ENCODE measurements at regions not wholly inside any gene's neighbourhood (a gene's known extent, or its start where the extent isn't known, plus 50 kb on each side); places are given as distances from the start of the nearest gene placed in this dataset.

DNA sequence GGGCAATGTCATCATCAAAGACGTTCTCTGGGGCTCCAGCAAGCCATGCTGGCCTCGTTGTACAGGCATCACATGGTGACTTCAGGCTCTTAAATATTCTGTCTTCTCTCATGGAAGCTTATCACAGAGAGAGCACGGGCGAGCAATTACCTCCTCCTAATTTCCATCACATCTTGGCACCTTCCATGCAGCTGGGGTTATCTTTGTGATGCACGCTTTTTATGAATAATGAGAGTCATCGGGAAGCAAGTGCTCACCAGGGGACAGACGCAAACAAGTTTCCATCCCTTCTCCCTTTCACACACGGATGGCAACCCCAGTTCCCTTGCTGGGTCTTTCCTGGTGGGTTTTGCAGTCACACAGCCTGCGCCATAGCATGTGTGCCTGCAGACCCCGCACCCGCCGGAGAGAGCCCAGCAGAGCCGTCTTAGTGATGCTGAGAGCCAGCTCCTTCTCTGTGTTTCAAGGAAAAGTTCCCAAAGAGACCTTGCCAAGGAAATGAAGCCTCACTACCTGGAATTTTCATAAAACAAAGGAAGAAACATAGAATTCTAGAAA lies 116.3 kb upstream of the AFDN start:
- Histone ChIP-seq H3K79me1 (ENCODE audit: low read depth in 1 of 2, low read length in 2 of 2) (no peaks in the 10 kb centered on the region), H2BK20ac (ENCODE audit: low read depth, low read length) (no peak overlapping the region), H3K27ac (ENCODE audit: insufficient read depth, low read length) (no peak overlapping the region), H4K91ac (ENCODE audit: insufficient read depth, low read depth, low read length) (no peak overlapping the region), H2BK15ac (ENCODE audit: low read depth, low read length) (no peak overlapping the region), H3K23ac (ENCODE audit: low read depth, low read length) (no peak overlapping the region), H3K4me3 (ENCODE audit: insufficient read depth, low read depth, low read length) (no peak overlapping the region), H3K18ac (ENCODE audit: low read depth, low read length) (no peak overlapping the region), H4K5ac (ENCODE audit: low read depth, low read length) (no peak overlapping the region), H3K9ac (ENCODE audit: low read depth, low read length) (no peak overlapping the region), H2AFZ (replicated peaks; ENCODE audit: low read length, poor library complexity) (no peak overlapping the region), H3K14ac (replicated peaks; ENCODE audit: low read depth, low read length) (no peak overlapping the region), H3K4ac (ENCODE audit: low read depth, low read length) (no peak overlapping the region), H3K56ac (ENCODE audit: extremely low read depth, insufficient read depth, low read length) (no peak overlapping the region), H4K8ac (ENCODE audit: low read depth in 2 of 2, low read length in 2 of 2) (no peak overlapping the region), H3K9me1 (ENCODE audit: insufficient read depth, low read length) (no peaks in the 10 kb centered on the region), H3K4me2 (ENCODE audit: low read depth, low read length) (no peak overlapping the region), H2AK5ac (ENCODE audit: low read depth, low read length) (no peak overlapping the region), H3K27me3 (ENCODE audit: control insufficient read depth, insufficient read depth, low read length) (no peaks in the 10 kb centered on the region), H3K4me1 (ENCODE audit: control insufficient read depth, insufficient read depth, low read length) (no peaks in the 10 kb centered on the region), H2AK9ac (replicated peaks; ENCODE audit: low read depth, low read length, poor library complexity) (no peak overlapping the region), H2BK120ac (ENCODE audit: low read depth, low read length) (no peak overlapping the region), H4K20me1 (ENCODE audit: insufficient read depth, low read length) (no peaks in the 10 kb centered on the region), H3K36me3 (ENCODE audit: control insufficient read depth, insufficient read depth, low read length) (no peaks in the 10 kb centered on the region), H2BK5ac (ENCODE audit: low read depth, low read length, poor library complexity, severe bottlenecking) (no peak overlapping the region), H3K9me3 (ENCODE audit: control insufficient read depth, insufficient read depth, low read length) (peaks cover 54% of the 10 kb centered on the region)
- TF ChIP-seq BHLHE40 (IDR thresholded peaks at IDR 0.05; ENCODE audit: low read depth, low read length) (no peak), CHD1 (IDR thresholded peaks at IDR 0.05; ENCODE audit: low read depth, low read length) (no peak), FOS (IDR thresholded peaks at IDR 0.05; ENCODE audit: low read depth, low read length) (no peak), RCOR1 (IDR thresholded peaks at IDR 0.05; ENCODE audit: insufficient replicate concordance, low read length) (no peak), MAZ (IDR thresholded peaks at IDR 0.05; ENCODE audit: borderline replicate concordance, low read depth, low read length) (no peak), RFX5 (IDR thresholded peaks at IDR 0.05; ENCODE audit: low read depth, low read length) (no peak), MXI1 (IDR thresholded peaks at IDR 0.05; ENCODE audit: borderline replicate concordance, low read depth, low read length) (no peak), RAD21 (IDR thresholded peaks at IDR 0.05; ENCODE audit: low read length) (no peak), POLR2A (IDR thresholded peaks at IDR 0.05; ENCODE audit: low read depth, low read length) (no peak), USF2 (IDR thresholded peaks at IDR 0.05; ENCODE audit: low read depth, low read length) (no peak), NFE2L2 (IDR thresholded peaks at IDR 0.05; ENCODE audit: low read depth, low read length) (no peak)
- no TSS peak for BruUV-seq (replicated peaks)
- in situ Hi-C loops (cut with MboI; ENCODE audit: low sequenced_read_pairs) = no loop called here
- ATAC-seq (ENCODE audit: low read depth) = no peak
- dilution Hi-C loops (cut with HindIII; ENCODE audit: low sequenced_read_pairs, unreplicated experiment) = no loop called here
- intact Hi-C loops (cut with micrococcal nuclease) = no loop called here
- no CpG with 5 or more reads among the region's 13 CpGs for WGBS, 2 experiments (ENCODE audit: extremely low coverage in 2 of 2, insufficient read length in 1 of 2)
- ChIA-PET CTCF (no interaction called here), POLR2A (ENCODE audit: unreplicated experiment) (no interaction called here)
- DNase-seq = no peak

All from IMR-90 (cell line).